Aorta (tissue), 5 donors: ENCODE measurements at regions not wholly inside any gene's neighbourhood (a gene's known extent, or its start where the extent isn't known, plus 50 kb on each side); places are given as distances from the start of the nearest gene placed in this dataset.

Experiments used
- ATAC-seq: fragments of 200-7000 bp; cut with Tn5 transposase; one replicate; pipeline ENCODE4 v1.9.1; 2022; ENCODE audit warnings: moderate library complexity; ENCODE audit not compliant: low FRiP score
- DNase-seq, 2 donors: peaks; one replicate each; pipeline ENCODE4 v3.0.0-alpha.2; 2020
- H3K27ac ChIP-seq, 2 donors: one replicate each; pipeline ENCODE4 v1.5.1; 2013; ENCODE audit warnings: low read length in 2 of 2, mild to moderate bottlenecking in 2 of 2, moderate library complexity in 2 of 2, control low read depth in 1 of 2, inconsistent platforms in 1 of 2, low read depth in 1 of 2
- H3K27me3 ChIP-seq, 2 donors: one replicate each; pipeline ENCODE4 v1.6.1; 2013; ENCODE audit warnings: control low read depth in 1 of 2, low read length in 1 of 2, mild to moderate bottlenecking in 1 of 2, moderate library complexity in 1 of 2; ENCODE audit not compliant: insufficient read depth in 2 of 2, control insufficient read depth in 1 of 2
- H3K36me3 ChIP-seq, 2 donors: one replicate each; pipeline ENCODE4 v1.6.1; 2013; ENCODE audit warnings: control low read depth in 1 of 2, low read length in 1 of 2, mild to moderate bottlenecking in 1 of 2; ENCODE audit not compliant: insufficient read depth in 2 of 2, control insufficient read depth in 1 of 2
- H3K4me1 ChIP-seq, 2 donors: one replicate each; pipeline ENCODE4 v1.6.1; 2013; ENCODE audit warnings: low read length in 2 of 2, control low read depth in 1 of 2, mild to moderate bottlenecking in 1 of 2, moderate library complexity in 1 of 2; ENCODE audit not compliant: insufficient read depth in 2 of 2, control insufficient read depth in 1 of 2
- H3K4me3 ChIP-seq, 2 donors: one replicate each; pipeline ENCODE4 v1.5.1; 2013; ENCODE audit warnings: low read length in 2 of 2, control low read depth in 1 of 2, mild to moderate bottlenecking in 1 of 2
- H3K9me3 ChIP-seq: one replicate; pipeline ENCODE4 v1.6.1; 2013; ENCODE audit warnings: mild to moderate bottlenecking, low read length; ENCODE audit not compliant: control insufficient read depth
- WGBS, 2 donors: extraction: QIAGEN DNeasy Blood & Tissue Kit; methylation state at CpG; one replicate each; pipeline ENCODE4 v1.1.7; 2013; 5-methylcytosine and 5-hydroxymethylcytosine counted together
- intact Hi-C, 2 donors: fragments of 100-400 bp; cut with DNase I; formaldehyde crosslinking; loops; one replicate each; pipeline versions ENCODE4 v1.14.2 to v1.15.0; 2022
- donor health status: healthy with polysubstance abuse.
- donor health status: Bipolar disorder and iron deficiency.
- donor health status: DM: no; HTN: no; CAD: no.
- donor health status: DM: no; HTN: no; CAD: no.
- donor health status: DM: yes; HTN: yes; CAD: no.

DNA sequence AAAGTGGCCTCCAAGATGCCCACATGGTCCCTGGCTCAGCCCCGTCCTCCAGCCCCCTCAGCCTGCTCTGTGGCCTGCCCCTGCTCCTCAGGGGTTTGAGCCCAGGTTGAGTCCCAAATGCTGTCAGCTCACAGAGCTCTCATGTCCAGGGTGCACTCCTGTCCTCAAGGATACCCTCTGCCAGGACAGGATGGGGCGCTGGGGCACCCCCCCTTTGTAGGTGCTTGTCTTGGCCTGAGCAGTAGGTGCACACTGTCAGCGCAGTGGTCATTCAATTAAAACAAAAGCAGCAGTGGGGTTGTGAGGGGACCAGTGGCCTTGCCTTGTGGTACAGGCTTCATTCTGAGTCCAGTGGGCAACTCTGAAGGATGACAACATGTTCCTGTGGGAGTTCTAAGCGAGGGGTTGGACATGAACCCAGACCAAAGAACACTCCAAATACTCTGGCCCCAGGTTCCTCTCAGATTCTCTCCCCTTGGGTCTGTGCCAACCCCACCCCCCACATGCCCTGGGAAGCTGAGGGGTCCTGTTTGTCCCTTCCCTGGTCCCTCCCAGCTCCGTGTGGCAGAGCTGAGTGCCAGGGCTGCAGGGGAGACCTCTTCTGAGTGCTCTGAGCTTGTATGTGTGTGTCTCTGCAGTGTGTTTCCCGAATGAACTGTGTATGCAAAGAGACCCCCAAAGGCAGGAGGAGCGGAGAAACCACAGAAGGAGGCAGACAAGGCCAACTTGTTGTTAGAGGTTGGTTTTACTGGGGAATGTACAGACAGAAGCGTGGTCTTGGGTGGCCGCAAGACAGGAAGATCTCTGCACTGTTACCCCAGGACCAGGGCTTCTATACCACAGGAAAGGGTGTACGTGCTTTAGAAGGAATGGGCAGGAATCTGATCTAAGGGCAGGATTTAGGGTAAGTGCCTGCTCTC lies 155.6 kb upstream of the HS6ST1 start:
- peaks cover under 1% of the 10 kb centered on the region for H3K9me3 ChIP-seq
- WGBS, 2 donors = 90 to 91% methylated on average over 10 of the region's 10 CpGs
- intact Hi-C loops = no loop called here
- no peaks in the 10 kb centered on the region for H3K4me1 ChIP-seq
- H3K4me3 ChIP-seq = no peak overlapping the region
- no peaks in the 10 kb centered on the region for H3K27me3 ChIP-seq
- DNase-seq (no peak), ATAC-seq (no peak)
- H3K36me3 ChIP-seq = no peaks in the 10 kb centered on the region
- H3K27ac ChIP-seq = no peak overlapping the region

- Histone ChIP-seq H3K9me3 (no peaks in the 10 kb centered on the region), H3K27me3 (no peaks in the 10 kb centered on the region), H3K4me1 (no peaks in the 10 kb centered on the region), H3K36me3 (no peaks in the 10 kb centered on the region), H3K4me3 (no peak overlapping the region), H3K27ac (no peak overlapping the region)
- DNase-seq (no peak), ATAC-seq (no peak)
- intact Hi-C loops = no loop called here
- 74 to 97% methylated on average over 5 of the region's 5 CpGs for WGBS, 2 donors
Measured at GRCh38 chr2:128474962-128475361, 156.3 kb upstream of the HS6ST1 start.

DNA sequence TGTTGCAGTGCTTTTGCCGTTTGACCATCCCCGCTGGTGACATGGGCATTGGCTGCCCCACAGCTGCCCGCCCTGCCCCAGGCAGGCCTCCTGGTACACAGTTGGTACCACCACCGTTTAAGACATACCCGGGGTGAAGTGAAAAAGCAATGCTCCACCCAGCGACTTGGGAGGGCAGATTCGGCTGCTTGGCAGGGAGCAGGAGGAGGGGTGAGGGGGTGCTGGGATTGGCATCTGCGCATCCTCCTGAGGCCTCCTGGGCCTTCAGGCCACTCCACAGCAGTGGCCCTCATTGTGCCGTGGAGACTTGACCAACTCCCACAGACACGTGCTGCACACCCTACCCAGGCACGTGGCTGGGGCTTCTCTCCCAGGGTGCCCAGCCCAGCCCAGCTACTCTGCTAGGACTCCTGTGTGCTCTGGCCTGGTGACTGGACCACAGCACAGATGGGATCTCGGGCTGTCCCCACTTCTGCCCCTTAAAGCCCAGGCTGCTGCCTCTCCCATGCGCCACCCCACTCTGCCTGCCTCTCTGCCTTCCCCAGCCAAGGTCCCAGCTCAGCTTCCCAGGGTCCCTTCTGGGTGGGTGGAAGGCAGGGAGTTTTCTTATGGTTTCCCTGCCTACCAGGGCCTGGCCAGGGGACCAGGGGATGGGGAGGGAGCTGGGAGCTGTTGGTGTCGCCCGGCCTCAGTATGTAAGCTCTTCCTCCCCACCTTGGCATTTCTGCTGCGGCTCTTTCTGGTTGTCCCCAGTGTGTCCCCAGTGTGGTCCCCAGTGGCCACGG lies 157.0 kb upstream of the HS6ST1 start:
- intact Hi-C loops = no loop called here
- Histone ChIP-seq H3K27ac (no peak overlapping the region), H3K4me3 (no peak overlapping the region)

DNA sequence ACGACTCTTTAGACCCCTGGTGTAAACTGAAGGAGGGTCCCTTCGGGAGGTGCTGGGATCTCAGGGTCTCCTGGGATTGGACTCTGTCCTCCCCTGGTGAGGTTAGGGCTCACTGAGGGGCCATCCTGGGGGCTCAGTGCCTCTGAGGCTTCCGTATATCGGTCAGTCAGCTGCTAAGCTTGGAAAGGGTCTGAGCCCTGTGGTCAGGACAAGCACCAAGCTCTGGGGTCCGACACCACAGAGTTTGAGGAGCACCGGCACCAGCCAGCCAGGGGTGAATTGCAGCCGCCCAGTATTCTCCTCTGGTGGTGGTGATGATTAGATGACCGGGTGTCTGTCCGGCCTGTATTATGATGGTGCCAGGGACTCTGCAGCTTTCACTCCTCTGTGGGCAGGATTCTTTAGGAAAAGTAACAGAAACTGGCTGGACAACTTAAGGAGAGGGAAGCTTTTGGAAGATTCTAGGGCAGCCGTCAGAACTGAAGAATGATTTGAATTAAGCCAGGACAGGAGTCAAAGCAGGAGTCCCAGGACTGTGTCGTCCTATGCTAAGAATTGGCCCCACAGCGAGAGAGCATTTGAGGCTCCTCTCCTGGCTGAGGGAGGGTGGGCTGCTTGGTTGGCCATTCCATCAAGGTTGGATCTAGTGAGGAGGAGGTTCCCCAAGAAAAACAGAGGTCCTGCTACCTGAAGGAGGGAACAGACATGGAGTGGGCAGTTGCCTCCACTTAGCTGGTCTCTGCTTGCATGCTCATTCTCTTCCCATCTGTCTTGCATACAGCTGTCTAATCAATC lies 158.6 kb upstream of the HS6ST1 start:
- WGBS, 2 donors = 96% methylated on average over 12 of the region's 12 CpGs
- no peak for DNase-seq
- Histone ChIP-seq H3K27ac (no peak overlapping the region), H3K4me1 (no peaks in the 10 kb centered on the region), H3K36me3 (no peaks in the 10 kb centered on the region), H3K4me3 (no peak overlapping the region), H3K27me3 (no peaks in the 10 kb centered on the region), H3K9me3 (no peaks in the 10 kb centered on the region)
- no peak for ATAC-seq
- intact Hi-C loops = no loop called here

More for the DNA sequence above, 157.0 kb upstream of the HS6ST1 start:
- Histone ChIP-seq H3K27me3 (no peaks in the 10 kb centered on the region), H3K36me3 (no peaks in the 10 kb centered on the region), H3K9me3 (no peaks in the 10 kb centered on the region), H3K4me1 (no peaks in the 10 kb centered on the region)
- WGBS, 2 donors = 91 to 95% methylated on average over 17 of the region's 17 CpGs
- DNase-seq = no peak
- ATAC-seq = no peak

GRCh38 chr2:128477891-128478290 lies 159.2 kb upstream of the HS6ST1 start:
- no peak for ATAC-seq
- 50 to 99% methylated on average over 2 of the region's 2 CpGs for WGBS, 2 donors

DNA sequence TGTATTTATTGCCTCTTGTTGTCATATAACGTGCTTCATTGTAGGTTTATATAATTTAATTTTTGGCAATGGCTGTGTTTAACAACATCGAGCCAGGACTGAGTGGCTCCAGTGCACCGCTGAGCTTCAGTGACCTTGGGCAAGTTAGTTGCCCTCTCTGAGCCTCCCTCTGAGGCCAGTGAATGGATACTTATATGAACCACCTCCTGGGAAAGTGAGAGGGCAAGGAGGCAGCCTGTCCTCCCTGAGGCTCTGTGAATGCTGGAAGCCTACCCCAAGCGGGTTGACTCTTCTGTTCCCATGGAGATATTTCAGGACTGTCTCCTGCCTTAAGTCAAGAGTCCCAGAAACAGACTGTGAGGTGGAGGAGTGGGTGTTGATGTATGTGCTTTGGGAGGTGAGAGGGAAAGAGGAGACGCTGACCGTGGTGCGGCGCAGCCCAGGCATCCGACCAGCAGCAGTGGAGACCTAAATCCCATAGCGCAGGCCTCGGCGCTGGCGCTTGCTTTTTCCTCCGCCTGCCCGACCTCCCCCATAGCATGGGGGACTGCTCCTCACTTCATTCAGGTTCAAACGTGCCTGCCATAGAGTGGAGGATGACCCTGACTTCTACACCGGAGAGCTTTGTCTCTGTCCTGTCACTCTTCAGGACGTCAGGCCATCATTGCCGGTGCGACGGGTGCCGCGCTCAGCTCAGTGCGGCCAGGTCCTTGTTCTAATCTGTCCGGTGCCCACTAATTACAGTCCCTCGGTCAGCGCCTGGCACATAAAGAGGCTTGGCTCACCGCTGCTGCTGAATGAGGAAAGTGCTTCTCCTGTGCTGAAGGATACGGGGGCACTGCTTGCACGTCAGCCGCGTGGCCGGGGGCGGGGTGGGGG lies 167.3 kb upstream of the HS6ST1 start:
- ATAC-seq (no peak), DNase-seq (no peak)
- intact Hi-C loops = no loop called here
- Histone ChIP-seq H3K4me1 (no peaks in the 10 kb centered on the region), H3K27me3 (no peaks in the 10 kb centered on the region), H3K27ac (no peak overlapping the region), H3K36me3 (no peaks in the 10 kb centered on the region), H3K4me3 (no peak overlapping the region), H3K9me3 (no peaks in the 10 kb centered on the region)
- WGBS, 2 donors = 91 to 93% methylated on average over 34 of the region's 34 CpGs

More at GRCh38 chr2:128477891-128478290, 159.2 kb upstream of the HS6ST1 start:
- H3K27ac ChIP-seq = no peak overlapping the region
- no peak for DNase-seq
- no peaks in the 10 kb centered on the region for H3K4me1 ChIP-seq
- H3K4me3 ChIP-seq = no peak overlapping the region
- no peaks in the 10 kb centered on the region for H3K9me3 ChIP-seq
- H3K27me3 ChIP-seq = no peaks in the 10 kb centered on the region
- intact Hi-C loops = no loop called here
- H3K36me3 ChIP-seq = no peaks in the 10 kb centered on the region

DNA sequence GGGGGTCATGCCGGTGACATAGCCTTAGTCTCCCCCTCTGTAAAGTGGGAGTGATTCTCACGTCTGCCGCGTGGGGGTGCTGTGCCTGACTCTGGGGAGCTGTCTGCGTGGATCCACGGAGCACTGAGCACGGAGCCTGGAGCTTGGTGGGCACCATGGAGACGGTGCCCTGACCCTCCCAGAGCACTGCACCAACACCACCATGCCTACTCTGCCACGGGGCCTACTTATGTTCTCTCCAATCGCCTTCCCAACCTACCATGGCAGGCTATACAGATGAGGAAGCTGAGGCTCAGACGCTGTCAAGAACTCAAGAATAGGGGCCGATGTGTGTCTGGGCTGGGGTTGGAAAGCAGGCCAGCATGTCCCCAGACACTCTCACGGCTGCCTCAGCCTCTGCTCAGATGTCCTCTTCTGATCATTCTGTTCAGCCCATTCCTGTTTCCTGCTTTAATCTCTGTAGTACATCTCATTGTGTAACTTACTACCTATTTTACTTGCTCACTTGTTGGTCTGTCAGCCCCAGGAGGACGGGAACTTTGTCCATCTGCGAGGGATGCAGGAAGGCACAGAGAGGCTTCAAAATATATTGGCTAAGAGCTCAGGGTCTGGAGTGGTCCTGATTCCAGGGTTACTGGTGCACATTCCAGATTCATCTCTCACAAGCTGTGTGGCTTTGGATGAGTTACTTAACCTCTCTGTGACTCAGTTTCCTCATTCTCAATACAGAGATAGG lies 168.1 kb upstream of the HS6ST1 start:
- no peak for ATAC-seq
- H3K9me3 ChIP-seq = no peaks in the 10 kb centered on the region
- WGBS, 2 donors = 89 to 94% methylated on average over 15 of the region's 15 CpGs
- intact Hi-C loops = no loop called here
- H3K36me3 ChIP-seq = no peaks in the 10 kb centered on the region
- DNase-seq = no peak
- no peak overlapping the region for H3K27ac ChIP-seq
- H3K4me1 ChIP-seq = no peaks in the 10 kb centered on the region
- H3K27me3 ChIP-seq = no peaks in the 10 kb centered on the region
- no peak overlapping the region for H3K4me3 ChIP-seq
